CD4-positive, CD25-positive, alpha-beta regulatory T cell (primary cell): ENCODE measurements at regions not wholly inside any gene's neighbourhood (a gene's known extent, or its start where the extent isn't known, plus 50 kb on each side); places are given as distances from the start of the nearest gene placed in this dataset.

ENCODE experiments used
- ATAC-seq, 2 donors: fragments of 150-1000 bp; cut with Tn5 transposase; one replicate each; pipeline ENCODE4 v1.10.0; 2021; ENCODE audit warnings: low read depth in 2 of 2, moderate number of reproducible peaks in 2 of 2, moderate library complexity in 1 of 2
- DNase-seq, 3 donors: peaks; one replicate each; pipeline versions ENCODE4 v3.0.0 to v3.0.0-alpha.2; 2012 to 2022; ENCODE audit warnings: mixed read lengths in 1 of 3
- H3K27ac ChIP-seq: one replicate; pipeline ENCODE4 v1.7.0; 2013; ENCODE audit warnings: mild to moderate bottlenecking, low read length; ENCODE audit not compliant: insufficient read depth, poor library complexity, severe bottlenecking
- H3K27me3 ChIP-seq: one replicate; pipeline ENCODE4 v1.7.0; 2013; ENCODE audit warnings: low read length; ENCODE audit not compliant: control insufficient read depth, insufficient read depth
- H3K36me3 ChIP-seq: one replicate; pipeline ENCODE4 v1.7.0; 2013; ENCODE audit warnings: mild to moderate bottlenecking, low read length, moderate library complexity; ENCODE audit not compliant: control insufficient read depth, insufficient read depth
- H3K4me1 ChIP-seq: 2 replicates; pipeline ENCODE4 v1.7.0; 2013; ENCODE audit warnings: mild to moderate bottlenecking, low read length; ENCODE audit not compliant: insufficient read depth, control insufficient read depth, poor library complexity, severe bottlenecking
- H3K4me3 ChIP-seq: one replicate; pipeline ENCODE4 v1.7.0; 2013; ENCODE audit warnings: low read depth, mild to moderate bottlenecking, low read length, moderate library complexity
- H3K9me3 ChIP-seq, 2 experiments: 1 replicate in 1 of 2; 2 replicates in 1 of 2; pipeline ENCODE4 v1.7.0; 2013; ENCODE audit warnings: low read length in 2 of 2, mild to moderate bottlenecking in 1 of 2, moderate library complexity in 1 of 2; ENCODE audit not compliant: control insufficient read depth in 2 of 2
- H3K27ac Mint-ChIP-seq, 3 donors: one replicate each; pipeline ENCODE4 v1.8.0; 2020 to 2022; ENCODE audit warnings: mild to moderate bottlenecking in 3 of 3, mixed read lengths in 3 of 3, moderate library complexity in 2 of 3
- H3K27me3 Mint-ChIP-seq: one replicate; pipeline ENCODE4 v1.8.0; 2022; ENCODE audit warnings: mild to moderate bottlenecking, mixed read lengths
- H3K36me3 Mint-ChIP-seq: one replicate; pipeline ENCODE4 v1.8.0; 2020; ENCODE audit warnings: mixed read lengths
- H3K4me1 Mint-ChIP-seq, 4 donors: one replicate each; pipeline ENCODE4 v1.8.0; 2020 to 2022; ENCODE audit warnings: mixed read lengths in 4 of 4, mild to moderate bottlenecking in 1 of 4
- H3K4me3 Mint-ChIP-seq, 4 donors: one replicate each; pipeline ENCODE4 v1.8.0; 2020 to 2022; ENCODE audit warnings: mild to moderate bottlenecking in 4 of 4, mixed read lengths in 4 of 4, moderate library complexity in 3 of 4
- H3K9me3 Mint-ChIP-seq, 7 donors: one replicate each; pipeline ENCODE4 v1.8.0; 2020 to 2022; ENCODE audit warnings: mixed read lengths in 7 of 7, mild to moderate bottlenecking in 3 of 7, moderate library complexity in 2 of 7

GRCh38 chr2:163541943-163542342 is 193.9 kb downstream of the FIGN start:
- DNase-seq, result no peak
- Histone ChIP-seq H3K4me1 (no peaks in the 10 kb centered on the region), H3K9me3 (no peaks in the 10 kb centered on the region), H3K36me3 (no peaks in the 10 kb centered on the region), H3K27me3 (no peaks in the 10 kb centered on the region), H3K27ac (no peak overlapping the region), H3K4me3 (no peak overlapping the region)
- no peak for ATAC-seq
- Mint-ChIP-seq H3K27me3 (no peaks in the 10 kb centered on the region), H3K4me3 (no peak overlapping the region), H3K27ac (no peak overlapping the region), H3K4me1 (no peaks in the 10 kb centered on the region), H3K36me3 (no peaks in the 10 kb centered on the region), H3K9me3 (peaks cover 4 to 13% (median 6%) of the 10 kb centered on the region in 7 donors)

- Histone ChIP-seq H3K4me1 (no peaks in the 10 kb centered on the region), H3K4me3 (no peak overlapping the region), H3K36me3 (no peaks in the 10 kb centered on the region), H3K27ac (no peak overlapping the region), H3K9me3 (no peaks in the 10 kb centered on the region), H3K27me3 (no peaks in the 10 kb centered on the region)
- H3K27me3 Mint-ChIP-seq, result no peaks in the 10 kb centered on the region
- no peak overlapping the region for H3K4me3 Mint-ChIP-seq
- no peak for ATAC-seq
- peaks cover 4 to 13% (median 6%) of the 10 kb centered on the region in 7 donors for H3K9me3 Mint-ChIP-seq
- no peaks in the 10 kb centered on the region for H3K36me3 Mint-ChIP-seq
- H3K4me1 Mint-ChIP-seq, result no peaks in the 10 kb centered on the region
- H3K27ac Mint-ChIP-seq, result no peak overlapping the region
- DNase-seq, result no peak
Measured at GRCh38 chr2:163541495-163541894, 194.3 kb downstream of the FIGN start.

GRCh38 chr2:163528640-163529217 is 207.1 kb downstream of the FIGN start:
- no peak overlapping the region for H3K27ac Mint-ChIP-seq
- peaks cover 0 to 6% of the 10 kb centered on the region in 2 experiments for H3K9me3 ChIP-seq
- DNase-seq (no peak), ATAC-seq (no peak)
- H3K27me3 ChIP-seq, result no peaks in the 10 kb centered on the region
- H3K4me3 Mint-ChIP-seq, result no peak overlapping the region
- H3K27me3 Mint-ChIP-seq, result peaks cover 4% of the 10 kb centered on the region
- H3K36me3 ChIP-seq, result no peaks in the 10 kb centered on the region
- no peaks in the 10 kb centered on the region for H3K4me1 ChIP-seq
- H3K4me1 Mint-ChIP-seq, result no peaks in the 10 kb centered on the region
- no peaks in the 10 kb centered on the region for H3K36me3 Mint-ChIP-seq
- no peak overlapping the region for H3K27ac ChIP-seq
- peaks cover 6 to 35% (median 10%) of the 10 kb centered on the region in 7 donors for H3K9me3 Mint-ChIP-seq
- no peak overlapping the region for H3K4me3 ChIP-seq

- Histone ChIP-seq H3K36me3 (no peaks in the 10 kb centered on the region), H3K4me3 (no peak overlapping the region), H3K27ac (no peak overlapping the region), H3K27me3 (no peaks in the 10 kb centered on the region), H3K4me1 (no peaks in the 10 kb centered on the region), H3K9me3 (peaks cover 0 to 6% of the 10 kb centered on the region in 2 experiments)
- ATAC-seq (no peak), DNase-seq (no peak)
- Mint-ChIP-seq H3K4me3 (no peak overlapping the region), H3K9me3 (peaks cover 8 to 40% (median 15%) of the 10 kb centered on the region in 7 donors), H3K27ac (no peak overlapping the region), H3K4me1 (no peaks in the 10 kb centered on the region), H3K36me3 (no peaks in the 10 kb centered on the region), H3K27me3 (peaks cover 4% of the 10 kb centered on the region)
Measured at GRCh38 chr2:163527381-163527780, 208.4 kb downstream of the FIGN start.

- Mint-ChIP-seq H3K36me3 (no peaks in the 10 kb centered on the region), H3K4me3 (no peak overlapping the region), H3K4me1 (no peaks in the 10 kb centered on the region), H3K27ac (no peak overlapping the region), H3K9me3 (peaks cover 5 to 21% (median 14%) of the 10 kb centered on the region in 7 donors), H3K27me3 (no peaks in the 10 kb centered on the region)
- Histone ChIP-seq H3K27me3 (no peaks in the 10 kb centered on the region), H3K9me3 (peaks cover 0 to 7% of the 10 kb centered on the region in 2 experiments), H3K4me3 (no peak overlapping the region), H3K27ac (no peak overlapping the region), H3K36me3 (no peaks in the 10 kb centered on the region), H3K4me1 (no peaks in the 10 kb centered on the region)
- no peak for ATAC-seq
- no peak for DNase-seq
Measured at GRCh38 chr2:163518762-163519161, 217.0 kb downstream of the FIGN start.

GRCh38 chr2:163515836-163516235 is 220.0 kb downstream of the FIGN start:
- Histone ChIP-seq H3K9me3 (peaks cover 0 to 10% of the 10 kb centered on the region in 2 experiments), H3K36me3 (no peaks in the 10 kb centered on the region), H3K4me3 (no peak overlapping the region), H3K27ac (no peak overlapping the region), H3K4me1 (no peaks in the 10 kb centered on the region), H3K27me3 (no peaks in the 10 kb centered on the region)
- Mint-ChIP-seq H3K4me3 (no peak overlapping the region), H3K27ac (no peak overlapping the region), H3K36me3 (no peaks in the 10 kb centered on the region), H3K9me3 (peaks cover 4 to 23% (median 15%) of the 10 kb centered on the region in 7 donors), H3K4me1 (no peaks in the 10 kb centered on the region), H3K27me3 (no peaks in the 10 kb centered on the region)
- ATAC-seq, result no peak
- no peak for DNase-seq

- Histone ChIP-seq H3K9me3 (no peaks in the 10 kb centered on the region), H3K27me3 (no peaks in the 10 kb centered on the region), H3K4me1 (no peaks in the 10 kb centered on the region), H3K36me3 (no peaks in the 10 kb centered on the region), H3K27ac (no peak overlapping the region), H3K4me3 (no peak overlapping the region)
- Mint-ChIP-seq H3K27me3 (no peaks in the 10 kb centered on the region), H3K4me3 (no peak overlapping the region), H3K4me1 (no peaks in the 10 kb centered on the region), H3K9me3 (peaks cover 2 to 19% (median 10%) of the 10 kb centered on the region in 7 donors), H3K36me3 (no peaks in the 10 kb centered on the region), H3K27ac (no peak overlapping the region)
- no peak for DNase-seq
- no peak for ATAC-seq
Measured at GRCh38 chr2:163505281-163505680, 230.5 kb downstream of the FIGN start.
